ENCODE measurements at regions not wholly inside any gene's neighbourhood (a gene's known extent, or its start where the extent isn't known, plus 50 kb on each side); places are given as distances from the start of the nearest gene placed in this dataset.
"Not testable (repeated sequence)": the region's sequence is repeated elsewhere in the genome, so short reads cannot be mapped to it uniquely, and the experiment has no call there.

- H3K27ac ChIP-seq, result no peak overlapping the region
- TF ChIP-seq CTCF (IDR thresholded peaks at IDR 0.05) (no peak), ZFX (IDR thresholded peaks at IDR 0.05; ENCODE audit: borderline replicate concordance) (no peak)
Observed at GRCh38 chr9:17083258-17083657, 51.6 kb upstream of the CNTLN start.

GRCh38 chr9:17082343-17083064 lies 52.3 kb upstream of the CNTLN start:
- TF ChIP-seq ZFX (IDR thresholded peaks at IDR 0.05; ENCODE audit: borderline replicate concordance) (no peak), CTCF (IDR thresholded peaks at IDR 0.05) (no peak)
- no peak overlapping the region for H3K27ac ChIP-seq

GRCh38 chr9:17081814-17082213 lies 53.0 kb upstream of the CNTLN start:
- no peak overlapping the region for H3K27ac ChIP-seq
- TF ChIP-seq ZFX (IDR thresholded peaks at IDR 0.05; ENCODE audit: borderline replicate concordance), result no peak
- no peak for TF ChIP-seq CTCF (IDR thresholded peaks at IDR 0.05)

GRCh38 chr9:17081351-17081750 lies 53.5 kb upstream of the CNTLN start:
- no peak for TF ChIP-seq ZFX (IDR thresholded peaks at IDR 0.05; ENCODE audit: borderline replicate concordance)
- H3K27ac ChIP-seq, result no peak overlapping the region

GRCh38 chr9:17075758-17076485 lies 58.9 kb upstream of the CNTLN start:
- H3K27ac ChIP-seq, result no peak overlapping the region
- no peak for TF ChIP-seq CTCF (IDR thresholded peaks at IDR 0.05)
- TF ChIP-seq ZFX (IDR thresholded peaks at IDR 0.05; ENCODE audit: borderline replicate concordance), result no peak

GRCh38 chr9:17075146-17075757 lies 59.6 kb upstream of the CNTLN start:
- H3K27ac ChIP-seq, result no peak overlapping the region
- TF ChIP-seq CTCF (IDR thresholded peaks at IDR 0.05), result no peak
- TF ChIP-seq ZFX (IDR thresholded peaks at IDR 0.05; ENCODE audit: borderline replicate concordance), result no peak

GRCh38 chr9:17072563-17072962 lies 62.3 kb upstream of the CNTLN start:
- not testable (repeated sequence) for H3K27ac ChIP-seq

GRCh38 chr9:17068671-17069070 lies 66.2 kb upstream of the CNTLN start:
- no peak overlapping the region for H3K27ac ChIP-seq
- TF ChIP-seq ZFX (IDR thresholded peaks at IDR 0.05; ENCODE audit: borderline replicate concordance) (no peak), CTCF (IDR thresholded peaks at IDR 0.05) (no peak)

Data from 22Rv1 (cell line).